HEK293T (cell line): ENCODE measurements at regions not wholly inside any gene's neighbourhood (a gene's known extent, or its start where the extent isn't known, plus 50 kb on each side); places are given as distances from the start of the nearest gene placed in this dataset.

Experiments used
- FOXM1 ChIP-seq: fragments of 450-650 bp; IDR thresholded peaks from 2 replicates; pipeline ENCODE4 v1.6.1; 2017; ENCODE audit warnings: mild to moderate bottlenecking, borderline replicate concordance
- SUZ12 ChIP-seq: fragments of 450-650 bp; IDR thresholded peaks from 2 replicates; pipeline ENCODE4 v1.6.1; 2016; ENCODE audit warnings: mild to moderate bottlenecking
- TARDBP ChIP-seq: fragments of 450-650 bp; IDR thresholded peaks from 2 replicates; pipeline ENCODE4 v1.6.1; 2016
- ZNF384 ChIP-seq: fragments of 450-650 bp; IDR thresholded peaks from 2 replicates; pipeline ENCODE4 v1.6.1; 2016

DNA sequence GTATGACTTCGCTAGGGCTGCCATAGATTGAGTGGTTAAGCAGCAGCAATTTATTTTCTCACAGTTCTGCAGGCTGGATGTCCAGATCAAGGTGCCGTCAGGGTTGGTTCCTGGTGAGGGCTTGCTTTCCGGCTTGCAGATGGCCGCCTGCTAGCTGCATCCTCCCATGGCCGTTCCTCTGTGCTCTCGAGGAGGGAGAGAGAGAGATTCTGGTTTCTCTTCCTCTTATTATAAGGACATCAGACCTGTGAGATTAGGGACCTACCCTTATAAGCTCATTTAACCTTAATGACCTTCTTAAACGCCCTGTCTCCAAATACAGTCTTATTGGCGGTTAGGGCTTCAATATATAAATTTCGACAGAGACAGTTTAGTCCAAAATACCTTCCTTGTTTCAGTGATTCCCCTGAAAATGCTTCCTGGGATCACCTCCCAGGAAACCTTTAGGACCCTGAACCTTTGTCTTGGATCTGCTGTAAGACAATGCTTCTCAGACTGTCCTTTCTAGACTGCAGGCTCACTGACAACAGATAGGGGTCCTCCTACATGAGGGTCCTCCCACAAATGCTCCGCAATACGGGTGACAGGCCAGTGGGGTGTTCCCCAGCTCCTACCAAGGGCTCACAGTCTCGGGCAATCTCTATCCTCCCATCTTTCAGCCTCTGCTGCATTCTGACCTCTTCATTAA is 82.5 kb upstream of the BAIAP2L1 start:
- TF ChIP-seq ZNF384 (no peak), TARDBP (no peak), SUZ12 (no peak), FOXM1 (no peak)
